Fibroblast of lung (primary cell): ENCODE measurements at regions not wholly inside any gene's neighbourhood (a gene's known extent, or its start where the extent isn't known, plus 50 kb on each side); places are given as distances from the start of the nearest gene placed in this dataset.

Experiments used
- CTCF ChIP-seq, 2 donors: IDR thresholded peaks in 1 of 2; conservative IDR thresholded peaks in 1 of 2; 1 replicate in 1 of 2; 2 replicates in 1 of 2; pipeline ENCODE4 v1.5.1; 2011 to 2012; ENCODE audit warnings: low read length in 2 of 2, control low read depth in 1 of 2, inconsistent platforms in 1 of 2, low read depth in 1 of 2, mild to moderate bottlenecking in 1 of 2
- EZH2 ChIP-seq: IDR thresholded peaks from 2 replicates; pipeline ENCODE4 v1.5.1; 2012; ENCODE audit warnings: low read length, control low read depth, mild to moderate bottlenecking; ENCODE audit errors: missing control alignments

DNA sequence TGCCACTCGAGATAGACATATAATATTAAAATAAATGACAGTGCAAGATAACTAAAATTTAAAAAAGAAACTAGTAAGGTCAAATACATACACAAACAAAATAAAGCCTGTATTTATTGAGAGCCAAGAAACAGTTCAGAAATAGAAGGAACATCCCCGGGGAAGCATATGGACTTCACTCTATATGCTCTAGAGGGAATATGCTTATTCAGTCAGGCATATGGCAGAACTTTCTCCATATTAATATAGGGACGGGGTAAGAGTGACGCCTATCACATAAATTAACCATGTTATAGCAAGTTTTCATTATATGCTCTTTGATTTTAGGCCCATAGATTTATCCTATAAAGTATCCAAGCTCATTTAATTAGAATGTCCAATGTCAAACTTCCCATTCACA lies 56.7 kb upstream of the EFHC2 start:
- TF ChIP-seq CTCF (conservative IDR thresholded peaks at IDR 0.05 in 1 of 2, IDR thresholded peaks at IDR 0.05 in 1 of 2; ENCODE audit: low read depth in 1 of 2, low read length in 2 of 2), result no peak
- no peak for TF ChIP-seq EZH2
